HG02943 (cell line): ENCODE measurements at regions not wholly inside any gene's neighbourhood (a gene's known extent, or its start where the extent isn't known, plus 50 kb on each side); places are given as distances from the start of the nearest gene placed in this dataset.
"Not testable (repeated sequence)": the region's sequence is repeated elsewhere in the genome, so short reads cannot be mapped to it uniquely, and the experiment has no call there.

Source experiments
- ATAC-seq: cut with Tn5 transposase; IDR thresholded peaks from one replicate; pipeline ENCODE4 v1.9.1; 2021; ENCODE audit warnings: mild to moderate bottlenecking, low read depth, moderate library complexity; ENCODE audit not compliant: unreplicated experiment

GRCh38 chr3:152619691-152620090, 215.2 kb upstream of the P2RY1 start:
- ATAC-seq, result no peak

GRCh38 chr3:152620395-152620794, 214.5 kb upstream of the P2RY1 start:
- ATAC-seq, result no peak

- ATAC-seq, result no peak
These were observed 213.7 kb upstream of the P2RY1 start for GRCh38 chr3:152621006-152621868.

GRCh38 chr3:152621967-152622810, 212.7 kb upstream of the P2RY1 start:
- ATAC-seq, result no peak

GRCh38 chr3:152622811-152623167, 212.1 kb upstream of the P2RY1 start:
- ATAC-seq, result no peak

- ATAC-seq, result no peak
These were observed 211.5 kb upstream of the P2RY1 start for GRCh38 chr3:152623286-152623911.

GRCh38 chr3:152626226-152626625, 208.7 kb upstream of the P2RY1 start:
- no peak for ATAC-seq

GRCh38 chr3:152628496-152628895, 206.4 kb upstream of the P2RY1 start:
- no peak for ATAC-seq

GRCh38 chr3:152629363-152630122, 205.4 kb upstream of the P2RY1 start:
- ATAC-seq, result no peak

- no peak for ATAC-seq
These were observed 199.5 kb upstream of the P2RY1 start for GRCh38 chr3:152635389-152635788.

GRCh38 chr3:152636651-152637050, 198.3 kb upstream of the P2RY1 start:
- no peak for ATAC-seq

GRCh38 chr3:152638214-152638613, 196.7 kb upstream of the P2RY1 start:
- ATAC-seq, result no peak

- no peak for ATAC-seq
These were observed 196.1 kb upstream of the P2RY1 start for GRCh38 chr3:152638707-152639450.

- no peak for ATAC-seq
These were observed 193.7 kb upstream of the P2RY1 start for GRCh38 chr3:152641198-152641597.

- ATAC-seq, result no peak
These were observed 192.3 kb upstream of the P2RY1 start for GRCh38 chr3:152642658-152643057.

- no peak for ATAC-seq
These were observed 190.5 kb upstream of the P2RY1 start for GRCh38 chr3:152644478-152644877.

- ATAC-seq, result no peak
These were observed 188.9 kb upstream of the P2RY1 start for GRCh38 chr3:152646004-152646403.

- no peak for ATAC-seq
These were observed 184.8 kb upstream of the P2RY1 start for GRCh38 chr3:152650177-152650576.

GRCh38 chr3:152650923-152651322, 184.0 kb upstream of the P2RY1 start:
- not testable (repeated sequence) for ATAC-seq
